PC-9 (cell line): ENCODE measurements at regions not wholly inside any gene's neighbourhood (a gene's known extent, or its start where the extent isn't known, plus 50 kb on each side); places are given as distances from the start of the nearest gene placed in this dataset.

Experiments
- BruUV-seq: library from RNA; stranded (reverse); fragments of 400-500 nt; replicated peaks from 2 replicates; lab custom pipeline; 2021; lab: Mats Ljungman, UMichigan
- CTCF ChIA-PET: fragments of 300-600 bp; sonication (Branson Sonifier 250); formaldehyde crosslinking; loops from one replicate; lab custom pipeline; 2022; ENCODE audit warnings: antibody characterized with exemption; lab: Charles Lee
- POLR2A ChIA-PET: fragments of 300-600 bp; sonication (Branson Sonifier 250); formaldehyde crosslinking; loops from one replicate; lab custom pipeline; 2022; ENCODE audit warnings: antibody characterized with exemption; ENCODE audit not compliant: unreplicated experiment; lab: Charles Lee
- DNase-seq, 2 experiments: peaks; one replicate each; pipeline versions ENCODE4 v3.0.0 to v3.0.0-alpha.2; 2015 to 2022; ENCODE audit warnings: mixed read lengths in 1 of 2
- H2AFZ ChIP-seq: fragments of 200-600 bp; sonication (generic); 2 replicates; pipeline ENCODE4 v1.8.1; 2017; ENCODE audit warnings: antibody characterized with exemption
- H3F3A ChIP-seq: fragments of 200-600 bp; sonication (generic); 2 replicates; pipeline ENCODE4 v1.8.1; 2017; ENCODE audit warnings: antibody characterized with exemption, mild to moderate bottlenecking, low read depth; ENCODE audit not compliant: insufficient read depth
- H3K27ac ChIP-seq: fragments of 200-600 bp; sonication (generic); 2 replicates; pipeline ENCODE4 v1.6.1; 2016; ENCODE audit warnings: mixed run types
- H3K27me3 ChIP-seq: fragments of 200-600 bp; sonication (generic); 2 replicates; pipeline ENCODE4 v1.6.1; 2016; ENCODE audit warnings: low read depth, mixed run types; ENCODE audit not compliant: insufficient read depth
- H3K36me3 ChIP-seq: fragments of 200-600 bp; sonication (generic); 2 replicates; pipeline ENCODE4 v1.6.1; 2016; ENCODE audit warnings: low read depth, mixed run types
- H3K4me1 ChIP-seq: fragments of 200-600 bp; sonication (generic); replicated peaks from 2 replicates; pipeline ENCODE4 v1.6.1; 2016; ENCODE audit warnings: mixed run types; ENCODE audit not compliant: insufficient read depth
- H3K4me2 ChIP-seq: fragments of 200-600 bp; sonication (generic); 2 replicates; pipeline ENCODE4 v1.6.1; 2017; ENCODE audit warnings: mixed run types
- H3K4me3 ChIP-seq: fragments of 200-600 bp; sonication (generic); 2 replicates; pipeline ENCODE4 v1.6.1; 2016; ENCODE audit warnings: mixed run types
- H3K79me2 ChIP-seq: fragments of 200-600 bp; sonication (generic); 2 replicates; pipeline ENCODE4 v1.6.1; 2017; ENCODE audit warnings: low read depth, mixed run types
- H3K9me2 ChIP-seq: fragments of 200-600 bp; sonication (generic); 2 replicates; pipeline ENCODE4 v1.8.1; 2017; ENCODE audit warnings: mild to moderate bottlenecking; ENCODE audit not compliant: insufficient read depth
- H3K9me3 ChIP-seq: fragments of 200-600 bp; sonication (generic); 2 replicates; pipeline ENCODE4 v1.8.1; 2016; ENCODE audit warnings: low read depth; ENCODE audit not compliant: insufficient read depth
- H4K20me1 ChIP-seq: fragments of 200-600 bp; sonication (generic); 2 replicates; pipeline ENCODE4 v1.8.1; 2017; ENCODE audit not compliant: insufficient read depth
- EZH2 ChIP-seq: fragments of 200-600 bp; sonication (generic); IDR thresholded peaks from 2 replicates; pipeline ENCODE4 v1.8.0; 2017; ENCODE audit warnings: antibody characterized with exemption, low read depth
- intact Hi-C: fragments of 100-400 bp; cut with micrococcal nuclease; formaldehyde crosslinking; loops from one replicate; pipeline ENCODE4 v1.10.0; 2022; ENCODE audit not compliant: unreplicated experiment
- TF ChIP-seq, protein P1 (sequence below): fragments of 200-600 bp; sonication (generic); conservative IDR thresholded peaks from 2 replicates; pipeline ENCODE4 v1.6.1; 2017; ENCODE audit warnings: mixed run types, antibody characterized with exemption, mild to moderate bottlenecking, moderate library complexity

DNA sequence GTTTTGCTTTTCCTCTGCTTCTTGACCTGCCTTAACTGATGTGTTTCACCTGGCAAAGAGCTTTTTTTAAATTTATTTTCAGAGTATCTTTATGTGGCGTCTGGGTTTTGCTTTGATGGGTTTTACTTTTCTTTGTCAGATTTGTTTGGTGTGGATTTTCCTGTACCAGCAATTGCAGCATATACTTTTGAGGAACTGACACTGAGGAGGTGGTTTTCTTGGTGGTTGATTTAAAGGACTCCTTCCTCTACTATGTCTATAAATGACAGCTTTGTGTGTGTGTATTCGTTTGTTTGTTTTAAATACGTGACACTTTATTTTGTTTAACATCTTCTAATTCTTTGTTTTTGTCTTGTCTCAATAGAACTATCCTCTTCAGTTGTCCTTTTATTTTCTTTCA lies 1071.9 kb upstream of the ARRDC3 start:
- intact Hi-C loops, result no loop called here
- ChIA-PET CTCF (no interaction called here), POLR2A (no interaction called here)
- no peak overlapping the region for H3K4me3 ChIP-seq
- H3F3A ChIP-seq, result no peaks in the 10 kb centered on the region
- BruUV-seq, result no TSS peak
- no peaks in the 10 kb centered on the region for H3K36me3 ChIP-seq
- no peak for DNase-seq
- no peaks in the 10 kb centered on the region for H3K9me3 ChIP-seq
- H3K4me1 ChIP-seq, result no peaks in the 10 kb centered on the region
- H3K79me2 ChIP-seq, result no peaks in the 10 kb centered on the region
- TF ChIP-seq, protein P1, sequence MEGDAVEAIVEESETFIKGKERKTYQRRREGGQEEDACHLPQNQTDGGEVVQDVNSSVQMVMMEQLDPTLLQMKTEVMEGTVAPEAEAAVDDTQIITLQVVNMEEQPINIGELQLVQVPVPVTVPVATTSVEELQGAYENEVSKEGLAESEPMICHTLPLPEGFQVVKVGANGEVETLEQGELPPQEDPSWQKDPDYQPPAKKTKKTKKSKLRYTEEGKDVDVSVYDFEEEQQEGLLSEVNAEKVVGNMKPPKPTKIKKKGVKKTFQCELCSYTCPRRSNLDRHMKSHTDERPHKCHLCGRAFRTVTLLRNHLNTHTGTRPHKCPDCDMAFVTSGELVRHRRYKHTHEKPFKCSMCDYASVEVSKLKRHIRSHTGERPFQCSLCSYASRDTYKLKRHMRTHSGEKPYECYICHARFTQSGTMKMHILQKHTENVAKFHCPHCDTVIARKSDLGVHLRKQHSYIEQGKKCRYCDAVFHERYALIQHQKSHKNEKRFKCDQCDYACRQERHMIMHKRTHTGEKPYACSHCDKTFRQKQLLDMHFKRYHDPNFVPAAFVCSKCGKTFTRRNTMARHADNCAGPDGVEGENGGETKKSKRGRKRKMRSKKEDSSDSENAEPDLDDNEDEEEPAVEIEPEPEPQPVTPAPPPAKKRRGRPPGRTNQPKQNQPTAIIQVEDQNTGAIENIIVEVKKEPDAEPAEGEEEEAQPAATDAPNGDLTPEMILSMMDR, result no peak
- no peak for TF ChIP-seq EZH2
- H4K20me1 ChIP-seq, result no peaks in the 10 kb centered on the region
- no peak overlapping the region for H2AFZ ChIP-seq
- H3K4me2 ChIP-seq, result no peak overlapping the region
- no peak overlapping the region for H3K27ac ChIP-seq
- no peaks in the 10 kb centered on the region for H3K27me3 ChIP-seq
- no peaks in the 10 kb centered on the region for H3K9me2 ChIP-seq

DNA sequence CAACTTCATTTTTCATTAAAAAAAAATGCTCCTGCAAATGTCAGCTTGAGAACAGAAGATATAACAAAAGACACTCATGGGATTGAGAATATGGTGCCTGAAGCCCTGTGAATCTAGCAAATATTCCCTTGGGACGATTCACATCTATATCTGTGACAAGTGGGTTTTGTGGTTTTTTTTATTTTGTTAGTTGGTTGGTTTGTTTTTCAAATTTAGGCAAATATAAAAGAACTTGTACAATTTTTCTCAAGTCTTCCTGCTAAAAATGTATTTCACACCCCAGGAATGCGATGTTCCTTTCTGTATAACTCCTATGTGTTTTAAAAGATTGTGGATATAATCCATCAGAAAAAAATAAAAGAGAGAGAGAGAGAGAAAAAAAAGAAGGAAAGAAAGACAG lies 1061.8 kb upstream of the ARRDC3 start:
- Histone ChIP-seq H2AFZ (no peak overlapping the region), H3K27ac (no peak overlapping the region), H3K27me3 (no peaks in the 10 kb centered on the region), H3K4me2 (no peak overlapping the region), H3F3A (no peaks in the 10 kb centered on the region), H4K20me1 (no peaks in the 10 kb centered on the region), H3K79me2 (no peaks in the 10 kb centered on the region), H3K4me1 (no peaks in the 10 kb centered on the region), H3K36me3 (no peaks in the 10 kb centered on the region), H3K9me3 (no peaks in the 10 kb centered on the region), H3K4me3 (no peak overlapping the region), H3K9me2 (no peaks in the 10 kb centered on the region)
- CTCF ChIA-PET, result no interaction called here
- no peak for DNase-seq
- TF ChIP-seq, protein P1, result no peak
- no TSS peak for BruUV-seq
- intact Hi-C loops, result no loop called here
- POLR2A ChIA-PET, result no interaction called here

DNA sequence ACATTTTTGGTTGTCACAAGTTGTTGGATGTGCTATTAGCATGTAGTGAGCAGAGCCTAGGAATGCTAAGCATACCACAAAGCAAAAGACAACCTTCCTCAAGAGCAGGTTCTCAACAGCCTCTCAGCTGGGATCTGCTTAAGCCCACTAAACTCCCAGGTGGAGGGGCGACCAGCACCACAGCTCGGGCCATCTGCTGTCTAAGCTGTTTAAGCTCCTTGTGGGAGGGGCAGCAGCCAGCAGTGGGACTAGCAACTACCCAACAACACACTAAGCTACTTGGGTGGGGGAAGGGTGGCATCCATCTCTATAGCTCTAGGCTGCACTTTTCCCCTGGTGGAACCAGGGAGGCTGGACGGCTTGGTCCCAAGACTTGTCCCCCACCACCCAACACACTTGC lies 1052.7 kb upstream of the ARRDC3 start:
- no TSS peak for BruUV-seq
- ChIA-PET POLR2A (no interaction called here), CTCF (no interaction called here)
- TF ChIP-seq, protein P1, result no peak
- intact Hi-C loops, result no loop called here
- H3K36me3 ChIP-seq, result no peaks in the 10 kb centered on the region
- H3K27ac ChIP-seq, result no peak overlapping the region
- H3K4me1 ChIP-seq, result no peaks in the 10 kb centered on the region
- H3K27me3 ChIP-seq, result no peaks in the 10 kb centered on the region
- no peak overlapping the region for H2AFZ ChIP-seq
- H3K9me2 ChIP-seq, result no peaks in the 10 kb centered on the region
- H3F3A ChIP-seq, result no peaks in the 10 kb centered on the region
- no peaks in the 10 kb centered on the region for H4K20me1 ChIP-seq
- H3K79me2 ChIP-seq, result no peaks in the 10 kb centered on the region
- no peak overlapping the region for H3K4me2 ChIP-seq
- no peaks in the 10 kb centered on the region for H3K9me3 ChIP-seq
- DNase-seq, result no peak
- H3K4me3 ChIP-seq, result no peak overlapping the region
